Islet precursor cell (in vitro differentiated cells): ENCODE measurements at regions not wholly inside any gene's neighbourhood (a gene's known extent, or its start where the extent isn't known, plus 50 kb on each side); places are given as distances from the start of the nearest gene placed in this dataset.

Experiments used
- DNase-seq: peaks from one replicate; pipeline ENCODE4 v3.0.0-alpha.2; 2018

DNA sequence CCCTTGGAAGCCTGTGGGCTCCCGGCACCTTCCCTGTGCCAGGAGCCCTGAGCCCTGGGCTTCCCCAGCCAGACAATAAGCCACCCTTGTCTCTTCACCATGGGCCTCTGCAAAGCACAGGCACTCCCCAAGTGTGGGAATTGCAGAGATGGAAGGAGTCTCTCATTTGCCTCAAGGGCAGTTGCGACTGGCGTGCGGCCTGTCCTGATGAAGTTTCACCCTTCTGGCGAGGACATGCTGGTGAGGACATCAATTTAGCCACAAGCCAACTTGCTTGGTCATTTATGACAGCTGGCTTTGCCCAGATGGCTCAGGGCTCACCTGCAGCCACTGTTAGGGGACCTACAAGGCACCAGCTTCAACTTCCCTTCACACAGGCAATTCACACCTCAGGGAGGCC is 180.2 kb downstream of the ANAPC1 start:
- peak; percentile 77 for DNase-seq

DNA sequence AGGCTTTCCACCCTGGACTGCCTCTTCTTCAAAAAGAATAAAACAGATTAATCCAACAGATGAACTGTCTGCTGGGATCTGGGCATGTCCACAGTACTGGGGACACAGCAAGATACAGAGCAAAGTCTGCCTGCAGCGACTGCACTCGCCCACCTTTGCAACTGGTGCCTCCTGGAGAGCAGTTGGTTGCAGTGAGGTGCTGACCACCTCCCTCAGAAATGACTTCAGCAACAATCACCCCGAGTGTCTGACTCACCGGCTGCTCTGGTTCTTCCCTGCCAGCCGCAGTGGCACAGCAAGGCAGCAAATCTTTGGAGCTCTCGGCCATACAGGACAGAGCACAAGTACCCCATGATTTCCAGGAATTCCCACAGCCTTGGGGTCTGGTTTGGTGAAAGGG is 179.7 kb downstream of the ANAPC1 start:
- DNase-seq = peak; percentile 87

DNA sequence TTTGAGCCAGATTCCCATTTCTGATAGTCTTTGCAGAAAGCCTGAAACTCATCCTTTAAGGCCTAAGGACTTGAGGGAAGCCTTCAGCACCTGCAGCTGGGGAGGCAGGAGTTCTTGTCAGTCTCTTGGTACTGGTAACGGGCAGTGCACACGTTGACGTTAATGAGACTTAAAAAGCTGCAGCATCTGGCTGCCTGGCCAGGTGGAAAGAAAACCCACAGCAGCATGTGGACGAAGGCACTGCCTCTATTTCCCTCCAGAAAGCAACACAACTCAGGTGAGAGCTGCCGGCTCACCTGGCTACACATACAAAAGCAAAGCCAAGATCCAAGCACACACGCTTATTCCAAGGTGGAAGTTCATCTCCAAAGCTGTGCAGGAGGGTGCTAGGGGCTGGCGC is 178.8 kb downstream of the ANAPC1 start:
- DNase-seq = no peak

DNA sequence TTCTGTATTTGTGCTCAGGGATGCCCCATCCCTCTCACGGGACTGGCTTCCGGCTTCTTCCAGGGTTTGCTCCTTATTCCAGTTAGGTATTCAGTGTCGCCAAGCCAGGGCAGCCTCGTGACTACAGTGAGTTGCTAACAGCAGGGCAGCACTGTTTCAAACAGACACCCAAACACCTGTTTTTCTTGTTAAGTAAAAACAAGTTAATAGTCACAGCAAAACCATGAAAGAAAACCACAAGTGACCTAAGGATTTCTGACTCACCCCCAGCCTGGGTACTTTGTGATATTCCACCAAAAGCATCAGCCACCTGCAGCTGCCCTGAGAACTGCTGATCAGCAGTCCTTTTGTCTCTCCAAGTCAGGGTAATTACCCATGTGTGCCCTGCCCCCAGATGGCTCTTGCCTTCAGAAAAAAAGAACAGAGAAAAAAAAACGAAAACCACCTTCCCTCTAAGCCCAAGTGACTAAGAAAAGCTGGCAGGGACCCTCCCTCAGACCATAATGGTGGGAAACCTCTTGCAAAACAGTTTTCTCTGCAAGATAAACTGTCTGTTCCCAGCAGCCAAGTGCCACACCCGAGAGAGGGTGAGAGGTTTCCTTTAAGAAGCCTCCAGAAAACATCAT is 178.2 kb downstream of the ANAPC1 start:
- peak; percentile 97 for DNase-seq

DNA sequence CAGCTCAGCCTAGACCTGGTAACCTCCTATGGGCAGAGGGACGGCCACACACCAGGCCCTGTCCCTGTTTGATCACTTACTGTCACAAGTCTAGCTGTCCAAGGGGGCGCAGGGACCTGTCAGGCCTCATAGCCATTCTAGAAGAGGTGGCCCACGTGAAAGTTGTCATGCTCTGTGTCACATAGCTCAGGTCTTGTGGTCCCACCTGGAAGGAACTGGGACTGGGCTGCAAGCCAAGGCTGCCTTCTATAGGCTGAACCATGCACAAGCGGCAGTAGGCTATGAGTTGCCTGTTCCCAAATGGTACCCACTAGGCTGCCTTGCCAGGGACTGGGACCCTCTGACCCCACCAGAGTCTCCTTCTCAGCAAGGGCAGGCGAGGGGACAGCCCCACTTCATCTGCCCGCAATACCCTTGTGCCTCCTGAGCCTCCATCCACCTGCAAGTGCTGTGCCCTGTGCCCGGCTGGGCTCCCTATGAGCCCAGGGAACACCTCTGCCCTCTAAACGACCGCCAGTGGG is 177.5 kb downstream of the ANAPC1 start:
- DNase-seq = no peak

DNA sequence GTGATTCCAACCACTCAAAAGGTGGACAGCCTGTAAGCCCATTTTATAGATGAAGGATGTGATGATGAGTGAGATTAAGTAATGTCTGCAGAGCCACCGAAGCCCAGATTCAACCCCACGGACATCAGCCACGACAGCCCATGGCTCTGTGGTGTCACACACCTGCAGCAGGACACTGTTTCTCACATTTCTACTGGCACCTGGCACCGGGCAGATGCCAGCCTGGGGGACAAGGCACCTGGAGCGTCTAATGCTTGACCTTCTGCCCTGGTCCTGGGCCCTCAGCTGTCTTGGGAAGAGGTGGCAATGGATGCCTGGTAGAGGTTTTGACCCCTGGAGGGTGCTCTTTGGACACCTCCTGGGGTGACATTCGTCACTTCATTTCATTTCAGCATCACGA is 176.3 kb downstream of the ANAPC1 start:
- DNase-seq = no peak

DNA sequence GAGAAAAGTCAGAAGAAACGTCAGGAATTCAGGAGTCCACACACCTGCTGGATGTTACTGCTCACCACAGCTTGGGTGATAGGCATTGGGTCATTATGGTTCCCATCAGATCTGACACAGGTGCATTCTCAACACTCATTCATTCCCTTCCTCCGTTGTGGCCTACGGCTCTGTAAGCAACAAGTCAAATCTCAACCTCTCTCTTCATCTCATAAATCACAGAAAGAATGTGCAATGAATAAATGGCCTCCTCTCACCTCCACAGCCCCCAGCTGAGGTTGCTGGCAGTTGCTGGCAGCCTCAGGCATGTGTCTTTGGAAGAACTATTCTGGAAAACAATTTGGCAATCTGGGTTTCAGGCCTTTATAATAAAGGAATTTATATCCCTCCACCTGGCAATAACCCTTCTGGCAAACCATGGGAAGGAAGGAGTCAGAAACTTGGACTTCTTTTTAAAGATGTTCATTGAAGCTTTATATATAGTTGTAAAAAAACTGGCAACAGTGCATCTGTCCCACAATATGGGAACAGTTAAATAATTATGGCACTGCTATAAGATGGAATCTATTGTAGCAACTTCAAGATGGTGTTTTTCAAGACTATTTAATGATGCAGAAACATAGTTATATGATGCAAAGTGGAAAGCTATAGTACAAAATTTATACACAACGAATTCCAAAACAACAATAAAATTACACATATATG is 175.4 kb downstream of the ANAPC1 start:
- DNase-seq = peak; percentile 44

DNA sequence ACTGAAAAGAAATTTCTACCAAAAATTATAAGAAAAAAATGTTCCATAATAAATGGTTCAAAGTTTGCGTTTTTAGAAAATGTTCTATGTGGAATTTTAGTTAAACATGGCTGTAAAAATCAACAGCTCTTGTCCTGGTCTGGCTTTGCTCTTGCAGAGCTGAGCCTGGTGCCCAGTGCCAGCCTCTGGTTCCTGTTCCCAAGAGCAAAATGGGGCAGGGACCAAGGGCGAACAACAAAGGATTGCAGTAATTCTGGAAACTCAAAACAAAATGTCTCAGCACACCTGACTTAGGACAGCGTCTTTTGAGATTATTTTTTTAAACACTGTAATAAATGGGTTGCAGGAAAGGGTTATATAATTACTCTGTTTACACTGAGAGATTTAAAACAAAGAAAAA is 174.7 kb downstream of the ANAPC1 start:
- DNase-seq = peak; percentile 6

DNA sequence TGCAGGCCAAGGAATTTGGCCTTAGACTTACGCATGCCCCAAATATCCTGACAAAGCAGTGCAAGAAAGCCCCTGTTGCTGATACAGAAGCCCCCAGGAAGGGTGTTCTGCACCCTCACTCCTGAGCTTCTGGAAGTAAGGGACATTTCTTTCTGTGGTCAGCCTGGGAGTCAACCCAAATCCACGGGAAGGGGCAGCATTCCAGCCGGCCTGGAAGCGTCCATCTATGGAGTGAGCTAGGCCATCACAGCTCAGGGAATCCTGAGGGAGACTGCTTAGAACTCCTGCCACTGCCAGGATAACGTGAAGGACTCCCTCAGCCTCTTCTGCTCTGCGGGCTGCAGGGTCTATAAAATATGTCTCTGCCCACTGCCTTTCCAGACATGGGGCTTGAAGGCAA is 173.9 kb downstream of the ANAPC1 start:
- peak; percentile 52 for DNase-seq

DNA sequence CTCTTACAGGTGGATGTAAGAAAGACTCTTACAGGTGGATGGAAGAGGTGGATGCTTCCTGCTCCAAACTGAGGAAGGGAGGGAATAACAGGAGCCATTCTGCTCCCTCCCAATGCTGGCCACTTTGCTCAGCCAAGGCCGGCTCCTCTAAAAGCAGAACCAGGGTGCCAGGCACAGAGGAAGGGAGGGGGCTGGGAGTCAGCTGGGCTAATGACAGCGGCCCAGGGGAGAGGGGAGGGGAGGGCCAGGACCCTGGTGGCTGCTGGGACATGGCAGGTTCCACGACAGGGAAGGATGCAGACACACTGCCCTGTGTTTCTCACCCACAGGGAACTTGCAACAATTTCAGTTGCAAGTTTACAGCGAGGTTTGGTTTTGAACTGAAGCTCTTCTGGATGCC is 173.4 kb downstream of the ANAPC1 start:
- peak; percentile 51 for DNase-seq

DNA sequence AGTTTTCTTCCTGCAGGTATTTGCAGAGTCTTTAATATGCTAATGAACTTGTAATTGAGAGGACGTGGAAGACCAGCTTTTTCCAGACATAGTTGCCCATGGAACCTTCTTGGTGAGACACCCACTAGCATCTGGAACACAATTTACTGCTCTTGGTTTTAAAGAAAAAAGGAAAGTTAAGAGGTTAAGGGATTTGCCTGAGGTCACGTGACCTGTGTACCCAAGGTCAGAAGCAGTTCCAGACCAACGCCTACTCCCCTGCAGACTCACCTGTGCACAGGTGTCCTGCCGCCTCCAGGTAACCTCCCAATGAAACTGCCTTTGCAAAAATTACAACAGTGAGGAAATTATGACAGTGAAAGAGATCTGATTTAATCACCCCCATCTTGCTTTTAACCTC is 172.7 kb downstream of the ANAPC1 start:
- peak; percentile 28 for DNase-seq

DNA sequence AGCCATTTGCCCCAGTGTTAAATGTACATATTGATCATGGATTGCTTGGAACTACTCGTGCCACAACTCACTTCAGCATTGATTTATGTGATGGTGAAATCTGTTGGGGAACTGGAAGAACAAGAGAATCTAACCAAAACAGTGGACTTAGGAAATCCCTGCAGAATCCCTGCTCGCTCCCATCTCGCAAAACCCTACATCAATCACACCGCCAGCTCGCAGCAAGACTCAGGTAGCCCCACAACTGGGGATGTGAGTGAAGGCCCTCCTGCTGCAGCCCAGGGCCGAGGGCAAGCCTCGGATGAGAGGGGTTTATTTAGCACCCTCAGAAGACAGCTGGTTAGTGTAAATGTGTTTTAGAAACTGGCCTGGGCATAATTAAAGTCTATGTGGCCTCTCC is 171.6 kb downstream of the ANAPC1 start:
- peak; percentile 10 for DNase-seq

DNA sequence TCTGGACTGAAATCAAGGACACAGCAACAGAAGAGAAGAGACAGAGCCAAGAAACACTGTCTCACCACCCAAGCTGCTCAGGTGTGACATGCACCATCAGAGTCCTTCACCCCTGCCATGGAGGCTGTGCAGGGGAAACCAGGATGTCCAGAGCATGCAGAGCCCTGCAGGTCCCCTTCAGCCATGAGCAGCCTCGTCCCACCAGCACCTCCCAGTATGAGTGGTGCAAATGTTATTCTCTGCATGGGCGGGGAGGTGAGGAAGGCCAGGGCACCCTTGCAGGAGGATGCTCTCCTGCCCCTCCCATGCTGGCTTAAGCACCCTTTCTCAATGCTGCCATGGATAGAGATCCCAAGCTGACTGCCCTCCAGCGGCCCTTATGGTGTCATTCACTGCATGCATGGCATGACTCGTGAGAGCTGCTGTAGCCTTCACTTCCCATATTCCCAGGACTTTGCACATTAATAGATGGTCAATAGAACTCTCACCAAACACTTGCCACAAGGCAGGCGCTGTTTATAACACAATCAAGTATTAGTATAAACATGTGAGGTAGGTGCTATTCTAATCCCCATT is 171.0 kb downstream of the ANAPC1 start:
- peak; percentile 23 for DNase-seq

DNA sequence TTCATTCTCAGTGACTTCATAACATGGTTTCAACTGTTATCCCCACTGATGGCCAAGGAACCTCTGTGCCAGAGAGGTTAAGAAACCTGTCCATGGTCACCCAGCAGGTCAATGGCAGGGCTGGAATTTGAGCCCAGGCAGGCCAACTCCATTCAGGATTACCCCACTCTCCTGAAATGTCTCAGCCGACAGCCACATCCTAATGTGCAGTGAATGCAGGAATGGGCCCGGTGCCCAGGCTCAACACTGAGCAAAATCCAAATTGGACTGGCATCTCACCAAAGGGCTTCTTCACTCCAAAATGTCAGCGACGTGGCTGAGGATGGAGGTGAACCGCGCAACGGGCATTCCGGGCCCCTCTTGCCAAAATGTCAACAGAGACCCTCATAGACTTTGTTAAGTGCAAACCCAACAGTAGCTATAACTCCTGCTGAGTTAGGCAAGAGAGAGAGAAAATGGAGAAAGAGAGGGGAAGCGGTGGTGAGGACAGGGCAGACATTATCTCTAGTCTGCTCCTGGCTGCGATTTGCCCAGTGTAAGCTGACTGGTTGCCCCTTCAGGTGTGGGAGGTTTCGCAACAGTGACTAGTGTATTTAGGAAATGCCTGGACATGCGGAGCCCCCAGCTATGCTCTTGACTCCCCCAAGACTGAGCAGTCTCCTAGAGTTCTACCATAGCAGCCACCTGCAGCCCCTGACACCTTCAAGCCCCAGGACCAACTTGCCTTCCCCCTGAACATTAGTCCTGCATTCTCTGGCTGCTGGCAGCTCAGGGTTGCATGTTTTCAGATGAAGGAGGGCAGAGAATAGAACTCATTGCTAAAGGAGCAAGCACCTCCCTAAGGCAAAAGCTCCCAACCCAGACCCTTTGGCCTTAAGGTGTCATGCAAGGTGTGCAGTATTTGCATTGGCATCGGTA is 167.7 kb downstream of the ANAPC1 start:
- peak; percentile 38 for DNase-seq

DNA sequence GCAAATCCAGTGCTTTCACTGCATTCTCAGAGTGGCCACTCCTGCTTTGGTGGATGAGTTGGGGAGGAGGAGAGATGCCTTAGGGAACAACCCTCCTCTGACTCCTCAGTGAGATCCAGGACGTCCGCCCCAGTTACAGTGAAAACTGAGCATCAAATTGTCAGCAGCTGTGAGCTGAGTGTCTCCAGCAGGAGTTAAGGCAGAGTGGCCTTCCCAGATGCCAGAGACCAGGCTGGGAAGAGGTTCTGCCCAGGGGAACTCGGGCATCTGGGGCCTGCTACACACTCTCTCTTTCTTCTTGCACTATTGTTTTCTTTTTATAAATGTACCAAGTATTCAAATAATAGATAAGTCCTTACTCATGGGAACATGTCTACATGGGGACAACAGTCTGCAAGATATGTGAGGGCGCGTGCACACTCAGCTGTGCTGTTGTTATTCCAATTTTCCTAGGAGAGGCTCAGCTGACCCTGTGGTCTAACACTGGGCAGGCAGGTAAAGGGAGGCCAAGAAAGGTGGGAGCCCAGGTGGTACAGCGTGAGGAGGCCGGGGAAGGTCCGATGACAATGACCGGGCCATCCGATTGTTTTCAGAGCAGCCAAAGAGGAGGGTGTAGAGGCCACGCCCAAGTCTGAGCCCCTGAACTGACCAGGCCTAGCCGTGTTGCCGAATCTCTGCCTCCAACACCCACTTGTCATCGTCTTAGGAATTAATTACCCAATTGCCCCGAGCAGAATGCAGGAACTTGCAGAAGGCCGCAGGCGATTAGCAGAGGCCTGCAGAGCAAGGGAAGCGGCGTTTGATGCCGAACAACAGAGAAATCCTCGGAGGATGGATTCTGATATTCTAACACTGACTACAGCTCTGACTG is 166.9 kb downstream of the ANAPC1 start:
- DNase-seq = peak; percentile 48
